ENCODE measurements at regions not wholly inside any gene's neighbourhood (a gene's known extent, or its start where the extent isn't known, plus 50 kb on each side); places are given as distances from the start of the nearest gene placed in this dataset.

DNA sequence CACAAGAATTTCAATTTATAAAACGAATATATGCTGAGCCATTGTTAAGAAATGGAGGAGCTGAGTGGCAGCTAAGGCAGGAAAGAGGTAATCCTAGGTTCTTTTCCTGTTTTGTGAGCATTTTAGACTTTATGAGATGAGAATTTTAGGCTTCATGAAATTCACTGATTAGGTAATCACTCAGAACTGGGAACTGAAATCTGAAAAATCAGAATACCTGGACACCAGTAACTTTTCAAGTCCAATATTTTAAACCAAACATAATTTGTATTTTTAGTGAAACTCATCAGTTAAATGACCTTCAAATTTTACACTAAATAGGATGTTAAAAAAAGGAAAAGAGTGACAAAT is 389.9 kb downstream of the HTR1B start:
- no peak for ATAC-seq
- DNase-seq, result no peak
- intact Hi-C loops (cut with DNase I), result no loop called here

DNA sequence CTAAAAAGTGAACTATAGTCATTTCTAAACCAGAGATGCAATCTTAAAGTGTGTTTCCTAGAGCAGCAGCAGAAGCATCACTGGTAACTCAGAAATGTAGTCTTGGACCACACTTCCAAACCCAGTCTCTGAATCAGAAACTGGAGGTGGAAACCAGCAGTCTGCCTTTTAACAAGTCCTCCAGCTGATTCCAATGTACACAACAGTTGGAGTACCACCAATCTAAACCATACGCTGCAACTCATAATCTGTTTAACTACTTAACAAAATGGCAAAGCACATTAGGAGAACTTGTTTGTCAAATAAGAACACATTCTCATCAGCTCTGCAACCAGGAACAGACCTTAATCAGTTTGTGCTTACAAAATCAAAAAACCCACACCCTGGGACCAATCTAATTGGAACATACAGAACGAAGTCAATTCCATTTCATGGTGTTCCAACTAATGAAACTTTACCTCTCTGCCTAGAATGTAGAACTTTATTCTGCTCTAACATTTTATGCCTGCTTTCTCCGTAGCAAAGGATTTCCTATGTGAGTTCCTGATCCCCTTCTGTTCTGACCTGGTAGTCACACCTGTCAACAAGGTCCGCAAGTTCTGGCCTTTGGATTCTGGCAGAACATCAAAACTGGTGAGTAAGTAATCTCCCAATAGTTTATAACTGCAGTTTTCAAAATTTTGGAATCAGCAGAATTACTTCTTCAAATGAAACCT is 390.4 kb downstream of the HTR1B start:
- intact Hi-C loops (cut with DNase I), result no loop called here

More for the DNA sequence above, 389.9 kb downstream of the HTR1B start:
- TF ChIP-seq, protein P1, sequence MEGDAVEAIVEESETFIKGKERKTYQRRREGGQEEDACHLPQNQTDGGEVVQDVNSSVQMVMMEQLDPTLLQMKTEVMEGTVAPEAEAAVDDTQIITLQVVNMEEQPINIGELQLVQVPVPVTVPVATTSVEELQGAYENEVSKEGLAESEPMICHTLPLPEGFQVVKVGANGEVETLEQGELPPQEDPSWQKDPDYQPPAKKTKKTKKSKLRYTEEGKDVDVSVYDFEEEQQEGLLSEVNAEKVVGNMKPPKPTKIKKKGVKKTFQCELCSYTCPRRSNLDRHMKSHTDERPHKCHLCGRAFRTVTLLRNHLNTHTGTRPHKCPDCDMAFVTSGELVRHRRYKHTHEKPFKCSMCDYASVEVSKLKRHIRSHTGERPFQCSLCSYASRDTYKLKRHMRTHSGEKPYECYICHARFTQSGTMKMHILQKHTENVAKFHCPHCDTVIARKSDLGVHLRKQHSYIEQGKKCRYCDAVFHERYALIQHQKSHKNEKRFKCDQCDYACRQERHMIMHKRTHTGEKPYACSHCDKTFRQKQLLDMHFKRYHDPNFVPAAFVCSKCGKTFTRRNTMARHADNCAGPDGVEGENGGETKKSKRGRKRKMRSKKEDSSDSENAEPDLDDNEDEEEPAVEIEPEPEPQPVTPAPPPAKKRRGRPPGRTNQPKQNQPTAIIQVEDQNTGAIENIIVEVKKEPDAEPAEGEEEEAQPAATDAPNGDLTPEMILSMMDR (IDR thresholded peaks at IDR 0.05), result no peak
- Histone ChIP-seq H3K4me3 (no peak overlapping the region), H3K4me1 (no peaks in the 10 kb centered on the region), H3K36me3 (no peaks in the 10 kb centered on the region), H3K27ac (no peak overlapping the region), H3K27me3 (no peaks in the 10 kb centered on the region), H3K9me3 (no peaks in the 10 kb centered on the region)

DNA sequence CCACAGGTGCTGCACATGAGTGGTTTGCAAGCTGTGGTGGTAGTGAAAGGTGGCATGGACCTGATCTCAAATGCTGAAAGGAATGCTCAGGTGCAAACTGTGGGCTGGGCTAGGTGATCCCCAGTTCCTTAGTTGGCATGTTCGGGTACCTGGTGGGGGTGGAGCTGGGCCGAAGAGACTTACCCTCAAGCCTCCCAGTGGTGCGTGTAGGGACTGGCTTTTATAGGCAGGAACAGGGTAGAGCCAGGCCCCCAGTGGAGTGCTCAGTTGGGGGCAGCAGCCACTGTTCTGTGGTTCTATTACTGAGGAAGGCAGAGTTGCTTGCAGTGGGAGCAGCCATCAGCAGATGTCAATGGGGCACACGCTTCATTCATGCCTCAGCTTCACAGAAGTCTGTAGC is 399.8 kb downstream of the HTR1B start:
- H3K4me1 ChIP-seq, result no peaks in the 10 kb centered on the region
- ATAC-seq (peak; percentile 16), DNase-seq (no peak)
- no peaks in the 10 kb centered on the region for H3K27me3 ChIP-seq
- intact Hi-C loops (cut with DNase I), result no loop called here
- TF ChIP-seq, protein P1 (IDR thresholded peaks at IDR 0.05), result no peak
- H3K4me3 ChIP-seq, result no peak overlapping the region
- no peaks in the 10 kb centered on the region for H3K36me3 ChIP-seq
- H3K27ac ChIP-seq, result no peak overlapping the region
- no peaks in the 10 kb centered on the region for H3K9me3 ChIP-seq

More for the DNA sequence above, 390.4 kb downstream of the HTR1B start:
- Histone ChIP-seq H3K27me3 (no peaks in the 10 kb centered on the region), H3K36me3 (no peaks in the 10 kb centered on the region), H3K4me1 (no peaks in the 10 kb centered on the region), H3K27ac (no peak overlapping the region), H3K4me3 (no peak overlapping the region), H3K9me3 (no peaks in the 10 kb centered on the region)
- DNase-seq (no peak), ATAC-seq (no peak)
- TF ChIP-seq, protein P1 (IDR thresholded peaks at IDR 0.05), result no peak

DNA sequence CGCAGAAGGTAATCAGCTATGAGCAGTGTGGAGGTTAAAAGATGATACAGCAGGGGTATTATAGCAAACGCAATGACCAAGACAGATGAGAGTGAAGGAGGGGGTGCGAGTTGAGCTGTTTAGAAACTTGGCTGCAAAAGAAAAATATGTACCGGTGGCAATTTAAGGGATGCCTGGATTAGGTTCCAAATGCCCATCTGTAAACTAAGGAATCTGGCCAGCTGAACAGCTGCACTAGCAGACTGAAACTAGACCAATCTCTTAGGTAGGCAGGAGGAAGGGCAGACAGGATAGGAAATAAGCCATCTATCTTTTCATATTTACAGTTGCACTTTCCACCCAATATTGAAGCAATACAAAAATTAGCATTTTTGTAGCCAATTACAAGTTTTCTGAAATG is 407.6 kb downstream of the HTR1B start:
- Histone ChIP-seq H3K27ac (no peak overlapping the region), H3K27me3 (no peaks in the 10 kb centered on the region), H3K36me3 (no peaks in the 10 kb centered on the region), H3K4me3 (no peak overlapping the region), H3K9me3 (peaks cover 2% of the 10 kb centered on the region), H3K4me1 (no peaks in the 10 kb centered on the region)
- ATAC-seq, result no peak
- DNase-seq, result no peak
- intact Hi-C loops (cut with DNase I), result no loop called here
- TF ChIP-seq, protein P1 (IDR thresholded peaks at IDR 0.05), result no peak

DNA sequence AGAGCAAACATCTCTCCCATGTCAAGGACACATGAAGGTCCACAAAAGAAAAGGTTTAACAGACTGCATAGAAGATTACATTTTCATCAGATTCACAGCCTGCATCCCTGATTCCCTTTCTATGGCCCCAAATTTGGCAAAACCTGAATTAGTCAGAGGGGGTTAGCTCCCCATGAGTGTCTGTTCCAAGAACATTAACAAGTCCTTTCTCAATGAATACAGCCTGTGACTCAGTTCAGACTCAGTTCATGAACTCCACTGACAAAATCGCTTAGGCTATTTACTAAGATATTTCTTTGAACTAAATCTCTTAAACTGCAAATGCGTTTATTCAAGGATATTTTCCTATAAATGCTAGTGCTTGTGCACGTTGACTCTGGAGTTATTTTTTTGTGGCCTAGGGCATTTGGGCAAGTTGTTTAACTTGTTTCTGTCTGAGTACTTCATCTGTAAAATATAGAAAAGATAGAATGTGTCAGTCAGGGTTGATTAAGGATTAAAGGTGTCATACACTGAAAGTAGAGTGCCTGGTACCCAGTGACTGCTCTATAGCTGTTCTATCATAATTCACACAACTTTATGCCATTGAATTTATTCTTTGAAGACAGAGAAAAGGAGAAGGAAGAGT is 422.6 kb downstream of the HTR1B start:
- no peaks in the 10 kb centered on the region for H3K4me1 ChIP-seq
- peaks cover 8% of the 10 kb centered on the region for H3K9me3 ChIP-seq
- no peak for ATAC-seq
- H3K27ac ChIP-seq, result no peak overlapping the region
- H3K27me3 ChIP-seq, result no peaks in the 10 kb centered on the region
- no peak for DNase-seq
- TF ChIP-seq, protein P1 (IDR thresholded peaks at IDR 0.05), result no peak
- H3K4me3 ChIP-seq, result no peak overlapping the region
- intact Hi-C loops (cut with DNase I), result no loop called here
- H3K36me3 ChIP-seq, result no peaks in the 10 kb centered on the region
